Subcutaneous abdominal adipose tissue (tissue), 5 donors: ENCODE measurements at regions not wholly inside any gene's neighbourhood (a gene's known extent, or its start where the extent isn't known, plus 50 kb on each side); places are given as distances from the start of the nearest gene placed in this dataset.

ENCODE experiments used
- H3K27ac ChIP-seq: one replicate; pipeline ENCODE4 v1.7.0; 2013; ENCODE audit warnings: low read depth, mild to moderate bottlenecking, inconsistent platforms, low read length, moderate library complexity
- H3K27me3 ChIP-seq, 5 donors: one replicate each; pipeline ENCODE4 v1.7.0; 2013; ENCODE audit warnings: low read length in 5 of 5, inconsistent platforms in 1 of 5; ENCODE audit not compliant: control insufficient read depth in 5 of 5, insufficient read depth in 4 of 5
- H3K36me3 ChIP-seq, 5 donors: one replicate each; pipeline ENCODE4 v1.7.0; 2013; ENCODE audit warnings: low read length in 5 of 5; ENCODE audit not compliant: control insufficient read depth in 5 of 5, insufficient read depth in 5 of 5
- H3K4me1 ChIP-seq, 5 donors: one replicate each; pipeline ENCODE4 v1.7.0; 2013; ENCODE audit warnings: low read length in 5 of 5, mild to moderate bottlenecking in 3 of 5, moderate library complexity in 1 of 5; ENCODE audit not compliant: control insufficient read depth in 5 of 5, insufficient read depth in 5 of 5
- H3K4me3 ChIP-seq, 5 donors: one replicate each; pipeline ENCODE4 v1.7.0; 2013; ENCODE audit warnings: low read length in 5 of 5, low read depth in 1 of 5
- H3K9ac ChIP-seq, 5 donors: one replicate each; pipeline ENCODE4 v1.7.0; 2013; ENCODE audit warnings: low read length in 5 of 5, mild to moderate bottlenecking in 4 of 5, moderate library complexity in 3 of 5
- H3K9me3 ChIP-seq, 5 donors: one replicate each; pipeline ENCODE4 v1.7.0; 2013; ENCODE audit warnings: low read length in 5 of 5; ENCODE audit not compliant: control insufficient read depth in 5 of 5
- donor health status: healthy.
- donor health status: healthy.
- donor health status: healthy.
- donor health status: healthy.
- donor health status: healthy.

- Histone ChIP-seq H3K9ac (no peak overlapping the region), H3K4me1 (no peaks in the 10 kb centered on the region), H3K36me3 (no peaks in the 10 kb centered on the region), H3K27ac (no peak overlapping the region), H3K9me3 (no peaks in the 10 kb centered on the region), H3K4me3 (peak overlapping the region in 3 of 5 donors; percentile 34 to 44 (median 41)), H3K27me3 (no peaks in the 10 kb centered on the region)
Measured at GRCh38 chr2:209208211-209208610, 215.6 kb upstream of the MAP2 start.

- Histone ChIP-seq H3K9me3 (no peaks in the 10 kb centered on the region), H3K27me3 (no peaks in the 10 kb centered on the region), H3K9ac (no peak overlapping the region), H3K4me3 (no peak overlapping the region), H3K4me1 (no peaks in the 10 kb centered on the region), H3K36me3 (no peaks in the 10 kb centered on the region), H3K27ac (no peak overlapping the region)
Measured at GRCh38 chr2:209209943-209210342, 213.9 kb upstream of the MAP2 start.

DNA sequence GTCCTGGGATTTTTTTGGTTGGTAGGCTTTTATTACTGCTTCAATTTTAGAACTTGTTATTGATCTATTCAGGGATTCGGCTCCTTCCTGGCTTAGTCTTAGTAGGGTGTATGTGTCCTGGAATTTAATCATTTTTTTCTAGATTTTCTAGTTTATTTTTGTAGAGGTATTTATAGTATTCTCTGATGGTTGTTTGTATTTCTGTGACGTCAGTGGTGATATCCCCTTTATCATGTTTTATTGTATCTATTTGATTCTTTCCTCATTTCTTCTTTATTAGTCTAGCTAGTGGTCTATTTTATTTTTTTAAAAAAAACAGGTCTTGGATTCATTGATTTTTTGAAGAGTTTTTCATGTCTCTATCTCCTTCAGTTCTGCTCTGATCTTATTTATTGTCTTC lies 193.3 kb upstream of the MAP2 start:
- H3K9me3 ChIP-seq: no peaks in the 10 kb centered on the region
- no peak overlapping the region for H3K27ac ChIP-seq
- H3K27me3 ChIP-seq: no peaks in the 10 kb centered on the region
- H3K4me1 ChIP-seq: no peaks in the 10 kb centered on the region
- no peak overlapping the region for H3K9ac ChIP-seq
- no peaks in the 10 kb centered on the region for H3K36me3 ChIP-seq
- no peak overlapping the region for H3K4me3 ChIP-seq

DNA sequence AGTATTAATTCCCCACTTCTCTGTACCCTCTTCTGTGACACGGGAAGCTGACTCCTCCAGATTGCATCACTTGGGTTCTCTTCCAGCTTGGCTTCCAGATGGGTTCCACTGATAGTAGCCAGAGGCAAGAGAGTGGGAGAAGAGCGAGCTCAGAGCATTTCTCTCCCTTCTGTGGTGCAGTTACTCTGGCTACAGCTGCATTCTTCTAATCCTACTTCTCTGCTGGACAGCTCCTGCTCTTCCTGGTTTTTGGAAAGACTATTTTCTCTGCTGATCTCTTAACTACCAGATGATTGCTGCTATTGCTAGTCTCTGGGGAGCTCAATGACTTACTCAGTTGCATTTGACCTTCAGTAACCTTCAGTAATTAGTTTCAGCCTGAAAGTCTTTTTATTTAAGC lies 187.5 kb upstream of the MAP2 start:
- Histone ChIP-seq H3K9me3 (peaks cover 0 to 8% (median 6%) of the 10 kb centered on the region in 5 donors), H3K4me3 (no peak overlapping the region), H3K9ac (no peak overlapping the region), H3K4me1 (no peaks in the 10 kb centered on the region), H3K36me3 (no peaks in the 10 kb centered on the region), H3K27ac (no peak overlapping the region), H3K27me3 (no peaks in the 10 kb centered on the region)

DNA sequence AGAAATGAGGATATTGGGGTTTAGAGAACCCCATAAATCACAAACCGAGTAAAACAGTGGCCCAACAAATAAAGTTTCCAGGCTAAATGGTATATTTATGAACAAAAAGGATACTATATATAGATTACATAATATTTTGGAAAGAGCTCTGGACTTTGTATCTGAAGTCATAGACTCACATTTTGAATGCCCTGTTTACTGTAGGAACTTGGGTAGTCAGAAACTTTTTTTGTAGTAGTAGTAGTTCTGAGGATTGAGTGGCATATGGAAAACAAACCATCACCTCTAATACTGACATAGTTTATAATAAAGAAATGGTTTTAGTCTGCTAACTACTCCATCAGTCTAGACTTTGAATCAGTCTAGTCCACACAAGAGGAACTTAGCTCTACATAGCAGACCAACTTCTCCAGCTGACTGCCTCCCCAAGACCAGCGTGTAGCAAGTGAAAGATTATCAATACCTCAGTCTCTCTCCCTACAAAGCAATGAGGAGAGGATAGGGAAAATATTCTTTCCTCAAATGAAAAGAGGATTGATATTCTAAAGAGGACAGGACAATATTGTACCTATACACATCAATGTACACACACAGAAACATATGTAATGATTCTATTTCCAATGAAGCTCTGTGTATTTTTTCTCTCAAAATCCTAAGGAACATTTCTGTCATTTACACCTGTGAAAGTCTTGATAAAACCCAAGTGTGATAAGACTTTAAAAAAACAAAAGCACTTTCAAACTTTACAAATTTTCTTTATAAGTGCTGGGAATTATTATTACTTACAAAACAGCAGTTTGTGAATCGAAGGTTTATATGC lies 184.9 kb upstream of the MAP2 start:
- Histone ChIP-seq H3K9ac (no peak overlapping the region), H3K9me3 (peaks cover 0 to 13% (median 10%) of the 10 kb centered on the region in 5 donors), H3K36me3 (no peaks in the 10 kb centered on the region), H3K4me3 (no peak overlapping the region), H3K27me3 (no peaks in the 10 kb centered on the region), H3K4me1 (no peaks in the 10 kb centered on the region), H3K27ac (no peak overlapping the region)

- Histone ChIP-seq H3K27me3 (no peaks in the 10 kb centered on the region), H3K4me3 (no peak overlapping the region), H3K9ac (no peak overlapping the region), H3K4me1 (no peaks in the 10 kb centered on the region), H3K27ac (no peak overlapping the region), H3K36me3 (no peaks in the 10 kb centered on the region), H3K9me3 (peaks cover 0 to 13% (median 10%) of the 10 kb centered on the region in 5 donors)
Measured at GRCh38 chr2:209239585-209239938, 184.3 kb upstream of the MAP2 start.

- Histone ChIP-seq H3K27me3 (no peaks in the 10 kb centered on the region), H3K4me1 (no peaks in the 10 kb centered on the region), H3K9me3 (peaks cover 0 to 13% (median 10%) of the 10 kb centered on the region in 5 donors), H3K4me3 (no peak overlapping the region), H3K9ac (no peak overlapping the region), H3K36me3 (no peaks in the 10 kb centered on the region), H3K27ac (no peak overlapping the region)
Measured at GRCh38 chr2:209240204-209240603, 183.6 kb upstream of the MAP2 start.

DNA sequence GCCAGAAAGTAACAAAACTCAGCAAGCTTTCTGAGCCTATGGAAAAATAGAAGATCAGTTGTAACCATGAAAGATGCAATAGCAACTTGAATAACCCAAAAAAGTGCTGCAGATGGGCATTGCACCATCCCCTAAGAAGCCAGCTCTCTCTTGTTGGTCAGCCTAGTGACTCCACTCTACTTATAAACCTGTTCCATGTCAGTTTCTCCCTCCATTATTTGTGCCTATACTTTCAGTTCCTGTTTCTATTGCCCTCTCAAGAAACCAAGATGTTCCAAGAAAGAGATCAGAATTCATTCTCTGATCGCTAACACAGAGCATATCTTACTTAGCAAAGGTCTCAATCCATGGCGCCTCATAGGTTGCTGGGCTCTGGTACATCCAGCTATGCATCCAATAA lies 170.3 kb upstream of the MAP2 start:
- Histone ChIP-seq H3K36me3 (no peaks in the 10 kb centered on the region), H3K4me1 (no peaks in the 10 kb centered on the region), H3K4me3 (no peak overlapping the region)

DNA sequence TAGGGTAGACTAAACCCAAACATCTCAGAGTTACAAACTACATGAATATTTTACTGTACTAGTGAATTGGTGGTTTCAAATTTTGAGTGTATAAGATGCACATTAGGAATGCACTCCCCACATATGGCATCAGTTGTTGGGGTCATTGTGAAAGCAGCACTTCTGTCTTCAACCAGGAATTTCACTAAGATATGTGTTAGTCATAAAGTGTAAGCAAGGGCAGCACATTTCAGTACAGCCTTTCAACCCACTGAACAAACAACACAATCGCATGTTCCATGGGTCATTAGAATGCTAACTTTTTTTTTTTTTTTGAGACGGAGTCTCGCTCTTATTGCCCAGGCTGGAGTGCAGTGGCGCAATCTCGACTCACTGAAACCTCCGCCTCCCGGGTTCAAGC lies 164.1 kb upstream of the MAP2 start:
- no peak overlapping the region for H3K4me3 ChIP-seq
- H3K9me3 ChIP-seq: no peaks in the 10 kb centered on the region
- H3K36me3 ChIP-seq: no peaks in the 10 kb centered on the region
- H3K27ac ChIP-seq: no peak overlapping the region
- H3K9ac ChIP-seq: no peak overlapping the region
- H3K27me3 ChIP-seq: no peaks in the 10 kb centered on the region
- H3K4me1 ChIP-seq: no peaks in the 10 kb centered on the region

More for the DNA sequence above, 170.3 kb upstream of the MAP2 start:
- Histone ChIP-seq H3K9me3 (no peaks in the 10 kb centered on the region), H3K27ac (no peak overlapping the region), H3K27me3 (no peaks in the 10 kb centered on the region), H3K9ac (no peak overlapping the region)

GRCh38 chr2:209260281-209260680 lies 163.6 kb upstream of the MAP2 start:
- Histone ChIP-seq H3K9me3 (no peaks in the 10 kb centered on the region), H3K4me1 (no peaks in the 10 kb centered on the region), H3K27ac (no peak overlapping the region), H3K27me3 (no peaks in the 10 kb centered on the region), H3K36me3 (no peaks in the 10 kb centered on the region), H3K4me3 (no peak overlapping the region), H3K9ac (no peak overlapping the region)
